BLaER1 treated with 17β-estradiol and CSF1 and Interleukin-3, amounts not matched to agents 10 nM and 100 nM (cell line): ENCODE measurements at regions not wholly inside any gene's neighbourhood (a gene's known extent, or its start where the extent isn't known, plus 50 kb on each side); places are given as distances from the start of the nearest gene placed in this dataset.

Experiments used
- H3K27ac ChIP-seq, 11 experiments: shearing (Covaris generic); formaldehyde crosslinking; 2 replicates each; pipeline ENCODE4 v1.8.1; 2022
- H3K27me3 ChIP-seq, 11 experiments: shearing (Covaris generic); formaldehyde crosslinking; 2 replicates each; pipeline ENCODE4 v1.8.1; 2022
- H3K36me3 ChIP-seq, 11 experiments: shearing (Covaris generic); formaldehyde crosslinking; 2 replicates each; pipeline ENCODE4 v1.8.1; 2022
- H3K4me1 ChIP-seq, 10 experiments: shearing (Covaris generic); formaldehyde crosslinking; 2 replicates each; pipeline ENCODE4 v1.8.1; 2022
- H3K4me2 ChIP-seq, 11 experiments: shearing (Covaris generic); formaldehyde crosslinking; 2 replicates each; pipeline ENCODE4 v1.8.1; 2022
- H3K4me3 ChIP-seq, 10 experiments: shearing (Covaris generic); formaldehyde crosslinking; 2 replicates each; pipeline ENCODE4 v1.8.1; 2022
- H3K9ac ChIP-seq, 11 experiments: shearing (Covaris generic); formaldehyde crosslinking; 2 replicates each; pipeline ENCODE4 v1.8.1; 2022
- H3K9me3 ChIP-seq, 11 experiments: shearing (Covaris generic); formaldehyde crosslinking; replicated peaks in 1 of 11; 2 replicates each; pipeline ENCODE4 v1.8.1; 2022
- H4K20me1 ChIP-seq, 11 experiments: shearing (Covaris generic); formaldehyde crosslinking; 2 replicates each; pipeline ENCODE4 v1.8.1; 2022
- Cebpa-rat ChIP-seq, 11 experiments: shearing (Covaris generic); IDR thresholded peaks; 2 replicates each; pipeline ENCODE4 v1.8.1; 2022

DNA sequence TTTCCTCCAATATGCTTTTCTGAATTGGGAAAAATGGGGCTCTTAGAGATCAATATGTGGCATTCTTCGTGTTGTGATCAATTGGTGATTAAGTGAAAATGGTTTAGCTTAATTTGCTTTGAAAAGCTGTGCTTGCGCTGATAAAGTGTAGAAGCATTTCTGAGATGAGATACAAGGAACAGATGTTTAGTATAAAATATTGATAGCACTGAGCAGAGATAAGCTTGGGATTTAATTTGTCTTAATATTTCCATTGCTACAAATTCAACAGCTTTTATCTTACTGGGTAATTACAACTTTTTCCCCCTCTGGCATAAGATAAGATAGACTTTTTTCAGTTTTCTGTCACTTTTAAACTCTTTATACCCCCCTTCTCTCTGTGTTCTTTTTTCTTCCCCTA lies 2204.9 kb upstream of the WWC1 start:
- TF ChIP-seq Cebpa-rat (IDR thresholded peaks at IDR 0.05) = no peak
- Histone ChIP-seq H3K27ac (no peak overlapping the region), H3K9ac (no peak overlapping the region), H3K4me1 (peaks cover 9 to 23% (median 16%) of the 10 kb centered on the region in 10 experiments; a peak in 16 of 20 replicates), H3K4me3 (no peak overlapping the region), H3K27me3 (no peaks in the 10 kb centered on the region), H3K4me2 (no peak overlapping the region), H3K9me3 (no peaks in the 10 kb centered on the region), H3K36me3 (no peaks in the 10 kb centered on the region), H4K20me1 (no peaks in the 10 kb centered on the region)

- H4K20me1 ChIP-seq = no peaks in the 10 kb centered on the region
- no peak overlapping the region for H3K27ac ChIP-seq
- no peak overlapping the region for H3K4me3 ChIP-seq
- no peak overlapping the region for H3K4me2 ChIP-seq
- TF ChIP-seq Cebpa-rat (IDR thresholded peaks at IDR 0.05) = no peak
- H3K4me1 ChIP-seq = peaks cover 5 to 16% (median 12%) of the 10 kb centered on the region in 10 experiments; a peak in 16 of 20 replicates
- no peaks in the 10 kb centered on the region for H3K36me3 ChIP-seq
- H3K9ac ChIP-seq = no peak overlapping the region
- H3K27me3 ChIP-seq = no peaks in the 10 kb centered on the region
- H3K9me3 ChIP-seq = peaks cover 0 to 7% (median 0%) of the 10 kb centered on the region in 11 experiments; a peak in 4 of 22 replicates
These were observed 2202.9 kb upstream of the WWC1 start for GRCh38 chr5:166088389-166089039.

- Histone ChIP-seq H4K20me1 (no peaks in the 10 kb centered on the region), H3K4me3 (no peak overlapping the region), H3K27me3 (no peaks in the 10 kb centered on the region), H3K4me2 (no peak overlapping the region), H3K9me3 (peaks cover 0 to 19% (median 5%) of the 10 kb centered on the region in 11 experiments; a peak in 7 of 22 replicates), H3K4me1 (no peaks in the 10 kb centered on the region), H3K27ac (no peak overlapping the region), H3K9ac (no peak overlapping the region), H3K36me3 (no peaks in the 10 kb centered on the region)
- TF ChIP-seq Cebpa-rat (IDR thresholded peaks at IDR 0.05) = no peak
These were observed 2199.5 kb upstream of the WWC1 start for GRCh38 chr5:166091931-166092330.

- Histone ChIP-seq H3K4me1 (no peaks in the 10 kb centered on the region), H3K27me3 (no peaks in the 10 kb centered on the region), H3K4me2 (no peak overlapping the region), H4K20me1 (no peaks in the 10 kb centered on the region), H3K4me3 (no peak overlapping the region), H3K9ac (no peak overlapping the region), H3K27ac (no peak overlapping the region), H3K36me3 (no peaks in the 10 kb centered on the region), H3K9me3 (peaks cover 0 to 19% (median 5%) of the 10 kb centered on the region in 11 experiments; a peak in 7 of 22 replicates)
- TF ChIP-seq Cebpa-rat (IDR thresholded peaks at IDR 0.05) = no peak
These were observed 2198.1 kb upstream of the WWC1 start for GRCh38 chr5:166093312-166093711.

GRCh38 chr5:166102947-166103346 lies 2188.5 kb upstream of the WWC1 start:
- no peak for TF ChIP-seq Cebpa-rat (IDR thresholded peaks at IDR 0.05)
- Histone ChIP-seq H3K27me3 (no peaks in the 10 kb centered on the region), H3K4me2 (no peak overlapping the region), H3K4me1 (peaks cover 0 to 9% (median 0%) of the 10 kb centered on the region in 10 experiments; a peak in 3 of 20 replicates), H3K9ac (no peak overlapping the region), H3K4me3 (no peak overlapping the region), H4K20me1 (no peaks in the 10 kb centered on the region), H3K36me3 (no peaks in the 10 kb centered on the region), H3K9me3 (peaks cover 6 to 13% (median 10%) of the 10 kb centered on the region in 11 experiments; a peak in 20 of 22 replicates), H3K27ac (no peak overlapping the region)

DNA sequence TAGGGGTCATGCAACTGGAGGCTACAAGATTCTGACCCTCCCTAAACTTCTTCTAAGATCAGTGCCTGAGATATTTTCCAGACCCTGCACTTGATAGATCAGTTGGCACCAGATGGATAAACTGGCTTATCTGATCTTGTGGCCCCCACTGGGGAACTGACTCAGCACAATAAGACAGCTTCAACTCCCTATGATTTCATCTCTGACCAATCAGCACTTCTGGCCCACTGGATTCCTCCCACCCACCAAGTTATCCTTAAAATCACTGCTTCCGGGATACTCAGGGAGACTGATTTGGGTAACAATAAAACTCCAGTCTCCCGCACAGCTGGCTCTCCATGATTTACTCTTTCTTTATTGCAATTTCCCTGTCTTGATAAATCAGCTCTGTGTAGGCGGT lies 2180.4 kb upstream of the WWC1 start:
- H3K4me2 ChIP-seq = no peak overlapping the region
- H3K27ac ChIP-seq = no peak overlapping the region
- peaks cover 0 to 7% (median 0%) of the 10 kb centered on the region in 10 experiments; a peak in 3 of 20 replicates for H3K4me1 ChIP-seq
- H4K20me1 ChIP-seq = no peaks in the 10 kb centered on the region
- H3K27me3 ChIP-seq = no peaks in the 10 kb centered on the region
- TF ChIP-seq Cebpa-rat (IDR thresholded peaks at IDR 0.05) = no peak
- no peak overlapping the region for H3K9ac ChIP-seq
- no peaks in the 10 kb centered on the region for H3K36me3 ChIP-seq
- H3K9me3 ChIP-seq = no peaks in the 10 kb centered on the region
- H3K4me3 ChIP-seq = no peak overlapping the region

DNA sequence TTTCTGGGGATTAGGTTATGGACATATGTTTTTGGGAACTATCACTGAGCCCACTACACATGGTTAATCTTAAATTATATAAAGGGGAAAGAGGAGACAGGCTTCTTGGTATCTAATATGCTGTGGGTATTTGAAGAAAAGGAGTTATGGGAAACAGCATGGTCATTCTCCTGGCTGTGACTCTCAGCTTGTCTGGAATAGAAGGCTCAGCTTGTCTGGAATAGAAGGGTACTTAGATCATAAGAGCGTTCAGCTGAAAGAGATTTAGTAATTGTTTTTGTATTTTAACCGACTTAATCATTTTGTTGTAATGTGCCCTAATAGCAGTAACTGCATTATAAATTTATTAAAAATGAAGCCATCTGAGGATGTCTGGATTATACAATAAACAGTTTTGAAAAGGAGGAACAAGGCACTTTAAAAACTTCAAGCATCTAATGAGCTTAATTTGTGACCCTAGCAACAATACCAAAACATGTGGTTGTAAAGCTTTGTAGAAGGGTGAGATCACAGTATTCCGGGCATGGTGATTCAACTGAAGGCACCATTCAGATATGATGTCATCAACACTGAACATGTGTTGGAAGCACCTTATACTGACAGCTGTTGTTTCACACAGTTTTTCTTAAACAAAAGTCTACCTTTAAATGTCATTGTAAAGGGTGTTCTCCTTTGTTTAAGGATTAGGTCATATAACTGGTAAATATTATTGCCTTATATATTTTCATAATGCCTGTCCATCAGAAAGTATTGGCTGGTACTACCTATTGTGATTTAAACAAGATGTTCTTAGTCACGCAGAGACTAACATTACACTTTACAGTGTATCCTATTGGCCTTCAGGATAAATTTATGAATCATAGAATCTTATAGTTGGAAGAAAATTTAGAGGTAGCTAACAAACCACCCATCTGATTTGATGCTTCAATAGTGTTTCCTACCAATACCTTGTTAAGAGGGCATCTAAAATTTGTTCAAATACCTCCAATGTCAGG lies 2174.1 kb upstream of the WWC1 start:
- Histone ChIP-seq H3K27ac (no peak overlapping the region), H3K9ac (no peak overlapping the region), H3K27me3 (no peaks in the 10 kb centered on the region), H3K36me3 (no peaks in the 10 kb centered on the region), H3K4me1 (no peaks in the 10 kb centered on the region), H4K20me1 (no peaks in the 10 kb centered on the region), H3K4me3 (no peak overlapping the region), H3K4me2 (no peak overlapping the region), H3K9me3 (no peaks in the 10 kb centered on the region)
- TF ChIP-seq Cebpa-rat (IDR thresholded peaks at IDR 0.05) = no peak

DNA sequence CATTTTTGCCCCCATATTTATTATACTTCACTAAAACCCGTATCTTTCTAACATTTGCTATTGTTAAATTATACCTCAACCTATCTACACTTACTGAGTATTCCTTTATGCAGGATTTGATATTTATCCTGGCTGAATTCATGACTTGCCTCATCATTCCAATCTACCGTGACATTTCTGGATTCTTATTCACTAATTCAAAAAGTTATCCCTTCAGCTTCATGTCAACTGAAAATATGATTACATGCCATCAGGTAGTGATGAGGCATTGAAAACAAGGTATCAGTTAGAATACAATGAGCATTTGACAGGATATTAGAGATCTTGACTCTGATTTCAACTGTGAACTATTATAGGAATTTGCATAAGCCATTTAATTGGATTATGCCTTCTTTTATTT lies 2171.9 kb upstream of the WWC1 start:
- H3K27ac ChIP-seq = no peak overlapping the region
- no peaks in the 10 kb centered on the region for H3K9me3 ChIP-seq
- H3K4me3 ChIP-seq = no peak overlapping the region
- H3K4me1 ChIP-seq = no peaks in the 10 kb centered on the region
- no peak overlapping the region for H3K4me2 ChIP-seq
- no peaks in the 10 kb centered on the region for H3K27me3 ChIP-seq
- no peaks in the 10 kb centered on the region for H4K20me1 ChIP-seq
- no peaks in the 10 kb centered on the region for H3K36me3 ChIP-seq
- TF ChIP-seq Cebpa-rat (IDR thresholded peaks at IDR 0.05) = no peak
- no peak overlapping the region for H3K9ac ChIP-seq

GRCh38 chr5:166123717-166124116 lies 2167.7 kb upstream of the WWC1 start:
- H3K27me3 ChIP-seq = no peaks in the 10 kb centered on the region
- H3K4me3 ChIP-seq = no peak overlapping the region
- H3K27ac ChIP-seq = no peak overlapping the region
- no peaks in the 10 kb centered on the region for H3K36me3 ChIP-seq
- H3K9ac ChIP-seq = no peak overlapping the region
- H3K9me3 ChIP-seq = peaks cover 0 to 14% (median 5%) of the 10 kb centered on the region in 11 experiments; a peak in 6 of 22 replicates
- no peak for TF ChIP-seq Cebpa-rat (IDR thresholded peaks at IDR 0.05)
- no peaks in the 10 kb centered on the region for H3K4me1 ChIP-seq
- H4K20me1 ChIP-seq = no peaks in the 10 kb centered on the region
- no peak overlapping the region for H3K4me2 ChIP-seq
